ENCODE measurements at regions not wholly inside any gene's neighbourhood (a gene's known extent, or its start where the extent isn't known, plus 50 kb on each side); places are given as distances from the start of the nearest gene placed in this dataset.

GRCh38 chrX:40373641-40374040 lies 207.1 kb upstream of the ATP6AP2 start:
- no peak for TF ChIP-seq POLR2AphosphoS5 (IDR thresholded peaks at IDR 0.05; ENCODE audit: low read length)
- TF ChIP-seq, protein P1, sequence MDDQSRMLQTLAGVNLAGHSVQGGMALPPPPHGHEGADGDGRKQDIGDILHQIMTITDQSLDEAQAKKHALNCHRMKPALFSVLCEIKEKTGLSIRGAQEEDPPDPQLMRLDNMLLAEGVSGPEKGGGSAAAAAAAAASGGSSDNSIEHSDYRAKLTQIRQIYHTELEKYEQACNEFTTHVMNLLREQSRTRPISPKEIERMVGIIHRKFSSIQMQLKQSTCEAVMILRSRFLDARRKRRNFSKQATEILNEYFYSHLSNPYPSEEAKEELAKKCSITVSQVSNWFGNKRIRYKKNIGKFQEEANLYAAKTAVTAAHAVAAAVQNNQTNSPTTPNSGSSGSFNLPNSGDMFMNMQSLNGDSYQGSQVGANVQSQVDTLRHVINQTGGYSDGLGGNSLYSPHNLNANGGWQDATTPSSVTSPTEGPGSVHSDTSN (IDR thresholded peaks at IDR 0.05; ENCODE audit: insufficient replicate concordance, low read depth, low read length), result no peak
